ENCODE measurements at regions not wholly inside any gene's neighbourhood (a gene's known extent, or its start where the extent isn't known, plus 50 kb on each side); places are given as distances from the start of the nearest gene placed in this dataset.

DNA sequence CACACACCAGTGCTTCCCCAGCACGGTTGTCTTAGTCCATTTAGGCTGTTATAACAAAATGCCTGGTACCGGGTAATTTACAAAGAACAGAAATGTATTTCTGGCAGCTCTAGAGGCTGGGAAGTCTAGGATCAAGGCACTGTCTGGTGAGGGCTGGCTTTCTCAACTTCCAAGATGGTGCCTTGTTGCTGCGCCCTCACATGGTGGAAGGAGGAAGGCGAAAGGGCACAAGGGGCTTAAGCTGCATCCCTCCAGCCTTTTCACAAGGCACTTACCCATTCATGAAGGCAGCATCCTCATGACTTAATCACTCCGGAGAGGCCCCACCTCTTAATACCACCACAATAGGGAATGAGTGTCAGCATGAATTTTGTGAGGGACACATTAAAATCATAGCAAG lies 155.5 kb downstream of the SLC15A5 start:
- TF ChIP-seq POLR2A (IDR thresholded peaks at IDR 0.05) = no peak
- TF ChIP-seq, protein P1, sequence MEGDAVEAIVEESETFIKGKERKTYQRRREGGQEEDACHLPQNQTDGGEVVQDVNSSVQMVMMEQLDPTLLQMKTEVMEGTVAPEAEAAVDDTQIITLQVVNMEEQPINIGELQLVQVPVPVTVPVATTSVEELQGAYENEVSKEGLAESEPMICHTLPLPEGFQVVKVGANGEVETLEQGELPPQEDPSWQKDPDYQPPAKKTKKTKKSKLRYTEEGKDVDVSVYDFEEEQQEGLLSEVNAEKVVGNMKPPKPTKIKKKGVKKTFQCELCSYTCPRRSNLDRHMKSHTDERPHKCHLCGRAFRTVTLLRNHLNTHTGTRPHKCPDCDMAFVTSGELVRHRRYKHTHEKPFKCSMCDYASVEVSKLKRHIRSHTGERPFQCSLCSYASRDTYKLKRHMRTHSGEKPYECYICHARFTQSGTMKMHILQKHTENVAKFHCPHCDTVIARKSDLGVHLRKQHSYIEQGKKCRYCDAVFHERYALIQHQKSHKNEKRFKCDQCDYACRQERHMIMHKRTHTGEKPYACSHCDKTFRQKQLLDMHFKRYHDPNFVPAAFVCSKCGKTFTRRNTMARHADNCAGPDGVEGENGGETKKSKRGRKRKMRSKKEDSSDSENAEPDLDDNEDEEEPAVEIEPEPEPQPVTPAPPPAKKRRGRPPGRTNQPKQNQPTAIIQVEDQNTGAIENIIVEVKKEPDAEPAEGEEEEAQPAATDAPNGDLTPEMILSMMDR (IDR thresholded peaks at IDR 0.05) = no peak
